ENCODE measurements at regions not wholly inside any gene's neighbourhood (a gene's known extent, or its start where the extent isn't known, plus 50 kb on each side); places are given as distances from the start of the nearest gene placed in this dataset.
"Not testable (repeated sequence)": the region's sequence is repeated elsewhere in the genome, so short reads cannot be mapped to it uniquely, and the experiment has no call there.

- no peak for DNase-seq
These were observed 350.6 kb downstream of the DCDC2C start for GRCh38 chr2:4053769-4054493.

DNA sequence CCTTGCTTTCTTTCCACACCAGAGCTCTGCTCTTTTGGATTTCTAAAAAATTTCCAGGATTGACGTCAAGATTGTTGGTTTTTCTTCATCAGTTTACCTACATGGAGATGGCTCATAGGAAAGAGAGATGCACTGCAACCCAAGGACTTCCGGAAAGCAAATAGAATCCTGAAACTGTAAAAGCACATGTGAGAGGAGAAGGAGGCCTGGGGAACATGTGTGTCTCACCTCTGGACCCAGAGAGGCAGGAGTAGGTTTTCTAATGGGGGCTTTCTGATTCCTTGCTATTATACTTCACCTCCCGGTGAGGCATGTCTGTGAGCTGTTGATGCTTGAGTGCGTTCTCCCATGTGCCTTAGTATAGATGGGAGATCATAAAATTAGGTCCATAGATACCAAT is 362.8 kb downstream of the DCDC2C start:
- DNase-seq: no peak

- DNase-seq: no peak
These were observed 369.7 kb downstream of the DCDC2C start for GRCh38 chr2:4073026-4073569.

GRCh38 chr2:4077017-4077416 is 373.6 kb downstream of the DCDC2C start:
- DNase-seq: no peak

DNA sequence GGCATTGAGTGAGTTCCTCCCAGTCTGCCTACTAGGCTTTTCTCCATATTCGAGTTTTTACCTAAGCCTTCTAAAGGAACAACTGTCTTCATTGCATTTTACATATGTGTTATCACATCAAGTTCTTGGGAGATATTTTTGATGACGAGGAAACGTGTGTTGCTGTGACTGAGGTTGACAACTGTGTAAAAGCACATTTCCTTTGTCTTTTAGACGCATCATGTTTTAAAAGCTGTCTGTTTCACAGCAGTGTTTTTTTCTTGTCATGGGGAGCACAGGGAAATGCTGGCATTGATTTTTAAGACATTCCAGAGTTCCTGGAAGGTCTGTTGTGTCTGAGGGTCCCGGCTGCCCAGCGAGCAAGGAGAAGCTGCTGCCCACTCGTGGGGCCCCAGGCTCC is 381.8 kb downstream of the DCDC2C start:
- DNase-seq: no peak

GRCh38 chr2:4090668-4091630 is 387.6 kb downstream of the DCDC2C start:
- DNase-seq: no peak

DNA sequence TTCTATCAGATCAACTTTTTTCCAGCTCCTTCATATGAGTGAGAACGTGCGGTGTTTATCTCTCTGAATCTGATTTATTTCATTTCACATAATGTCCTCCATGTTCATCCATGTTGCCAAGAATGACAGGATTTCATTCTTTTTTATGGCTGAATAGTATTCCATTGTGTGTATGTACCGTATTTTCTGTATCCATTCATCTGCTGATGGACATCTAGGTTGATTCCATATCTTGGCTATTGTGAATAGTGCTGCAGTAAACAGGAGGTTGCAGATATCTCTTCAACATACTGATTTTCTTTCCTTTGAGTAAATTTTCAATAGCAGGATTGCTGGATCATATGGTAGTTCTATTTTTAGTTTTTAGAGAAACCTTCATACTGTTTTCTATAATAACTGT is 388.5 kb downstream of the DCDC2C start:
- DNase-seq: no peak

- no peak for DNase-seq
These were observed 391.4 kb downstream of the DCDC2C start for GRCh38 chr2:4094743-4095142.

DNA sequence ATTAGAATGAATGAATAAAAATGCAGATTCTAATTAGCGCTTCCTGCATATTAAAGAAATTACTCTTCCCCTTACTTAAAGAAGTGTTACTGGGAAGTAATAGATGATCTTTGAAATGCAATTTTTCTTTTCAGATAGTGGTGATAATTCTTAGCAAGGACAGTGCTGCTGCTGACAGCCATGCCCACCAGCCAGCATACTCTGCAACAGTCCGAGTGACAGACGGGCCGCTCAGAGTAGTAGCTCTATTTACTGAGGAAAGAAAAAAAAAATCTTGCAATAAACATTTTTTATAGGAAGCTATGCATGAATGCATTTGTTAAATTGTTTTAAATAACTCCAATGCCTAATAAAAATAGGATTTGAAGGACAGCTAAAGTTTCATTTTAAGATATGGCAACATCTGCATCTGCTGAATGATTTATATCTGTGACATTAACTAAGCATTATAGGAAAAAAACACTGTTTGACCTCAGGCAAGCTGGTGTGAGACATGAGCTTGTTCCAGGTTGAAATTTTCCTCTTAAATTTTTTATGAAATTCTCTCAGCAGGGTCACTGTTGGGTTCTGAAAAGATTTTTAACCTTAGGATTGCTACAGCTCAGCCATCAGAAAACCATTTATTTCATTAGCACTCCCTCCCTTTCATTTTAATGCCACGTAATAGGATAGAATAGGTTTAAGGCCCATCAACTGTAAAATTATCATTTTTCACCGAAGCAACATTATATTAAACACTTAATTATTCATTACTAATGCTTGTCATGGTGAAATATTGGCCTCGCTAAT is 393.8 kb downstream of the DCDC2C start:
- DNase-seq: no peak

GRCh38 chr2:4098137-4098536 is 394.8 kb downstream of the DCDC2C start:
- no peak for DNase-seq

- DNase-seq: no peak
These were observed 398.6 kb downstream of the DCDC2C start for GRCh38 chr2:4101936-4102335.

GRCh38 chr2:4107179-4107578 is 403.8 kb downstream of the DCDC2C start:
- no peak for DNase-seq

- DNase-seq: no peak
These were observed 406.9 kb downstream of the DCDC2C start for GRCh38 chr2:4110273-4110672.

GRCh38 chr2:4115435-4115834 is 412.1 kb downstream of the DCDC2C start:
- DNase-seq: not testable (repeated sequence)

- DNase-seq: no peak
These were observed 419.4 kb downstream of the DCDC2C start for GRCh38 chr2:4122726-4123125.

DNA sequence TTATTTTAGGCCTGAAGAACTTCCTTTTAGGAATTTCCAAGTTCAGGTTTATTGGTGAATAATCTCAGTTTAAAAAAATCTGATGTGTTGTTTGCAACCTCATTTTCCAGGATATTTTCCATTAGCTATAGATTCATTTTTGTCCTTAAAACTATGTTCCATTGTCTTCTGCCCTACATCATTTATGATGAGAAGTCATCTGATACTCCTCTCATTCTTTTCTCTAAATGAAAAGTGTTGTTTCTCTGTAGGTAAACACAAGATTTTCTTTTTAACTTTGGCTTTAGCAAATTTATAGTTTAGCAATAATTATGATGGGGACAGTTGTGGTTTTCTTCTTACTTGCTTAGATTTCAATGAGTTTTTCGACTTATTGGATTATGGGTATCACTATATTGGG is 427.3 kb downstream of the DCDC2C start:
- no peak for DNase-seq

DNA sequence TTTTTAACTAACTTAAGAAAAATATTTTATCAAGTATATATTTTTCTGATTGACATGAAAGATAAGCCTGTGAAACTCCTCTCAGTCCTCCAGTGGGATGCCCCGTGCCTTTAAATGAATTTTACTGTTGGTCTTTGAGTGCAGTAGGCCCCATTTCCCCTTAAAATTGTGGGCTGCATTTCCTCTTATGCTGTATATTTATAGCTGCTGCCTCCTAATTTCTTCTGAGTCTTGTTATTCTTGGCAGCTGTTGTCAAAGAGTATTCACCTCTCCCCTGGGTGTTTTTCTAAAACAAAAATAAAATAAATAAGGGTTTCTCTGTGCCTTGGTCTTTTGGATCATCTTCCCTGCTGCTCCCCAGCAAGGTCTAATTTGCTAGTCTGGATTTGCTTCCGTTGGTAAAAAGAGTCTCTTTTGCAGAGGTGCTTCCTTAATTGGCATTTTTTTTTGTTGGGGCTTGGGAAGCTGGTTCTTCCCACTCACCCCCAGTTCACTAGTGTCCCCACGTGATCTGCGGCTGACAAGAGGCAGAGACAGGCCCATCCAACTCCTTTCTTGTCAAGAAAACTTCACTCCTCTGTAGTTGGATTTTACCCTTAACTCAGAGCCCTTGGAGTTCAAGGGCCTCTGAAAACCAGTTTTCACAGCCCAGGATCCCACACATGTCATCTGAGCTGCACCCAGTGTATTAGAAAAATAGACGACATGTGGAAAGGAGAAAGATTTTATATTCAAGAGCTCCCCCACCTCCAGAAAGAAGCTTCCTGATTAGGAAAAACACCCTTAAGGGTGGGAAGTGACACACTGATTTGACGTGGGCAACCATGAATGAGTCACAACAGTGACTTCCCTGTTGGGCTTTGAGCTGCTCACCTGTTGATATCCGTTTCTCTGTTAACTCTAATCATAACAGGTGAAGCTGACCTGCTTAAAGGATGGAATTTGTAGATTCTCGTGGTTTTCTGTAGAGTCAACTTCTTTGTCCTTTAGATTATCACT is 431.5 kb downstream of the DCDC2C start:
- DNase-seq: no peak

DNA sequence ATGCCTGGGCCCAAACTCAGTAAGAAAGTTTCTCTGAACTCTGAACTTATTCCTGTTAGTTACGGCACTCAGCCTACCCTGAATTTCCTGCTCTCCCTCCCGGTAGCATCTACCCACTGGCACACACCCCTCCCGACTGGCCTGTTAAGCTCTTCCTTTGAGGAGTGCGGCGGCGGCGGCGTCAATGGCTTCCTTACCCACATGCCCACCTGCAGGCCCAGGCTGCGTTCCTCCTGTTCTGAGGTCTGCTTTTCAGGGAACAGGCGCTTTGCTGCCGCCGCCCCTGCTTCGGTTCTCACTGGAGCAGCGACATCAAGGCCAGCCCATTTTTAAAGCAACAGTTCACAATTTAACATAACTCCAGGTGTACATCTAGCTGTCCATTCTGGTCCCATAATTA is 432.4 kb downstream of the DCDC2C start:
- no peak for DNase-seq

DNA sequence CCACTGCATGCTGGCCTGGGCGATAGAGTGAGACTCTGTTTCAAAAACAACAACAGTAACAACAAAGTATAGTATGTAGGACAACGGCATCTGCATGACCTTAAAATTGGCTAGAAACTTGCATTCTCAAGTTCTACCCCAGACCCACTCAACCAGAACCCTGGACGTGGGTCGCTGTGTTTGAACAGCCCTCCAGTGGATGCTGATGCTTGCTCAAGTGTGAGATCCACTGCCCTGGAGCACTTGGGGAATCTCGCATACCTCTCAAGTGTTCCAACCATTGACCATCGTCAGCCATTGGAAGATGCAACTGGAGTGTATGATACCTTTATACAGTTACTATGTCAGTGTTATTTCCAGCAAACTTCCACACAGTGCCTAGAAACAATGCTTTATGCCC is 435.9 kb downstream of the DCDC2C start:
- DNase-seq: no peak

DNA sequence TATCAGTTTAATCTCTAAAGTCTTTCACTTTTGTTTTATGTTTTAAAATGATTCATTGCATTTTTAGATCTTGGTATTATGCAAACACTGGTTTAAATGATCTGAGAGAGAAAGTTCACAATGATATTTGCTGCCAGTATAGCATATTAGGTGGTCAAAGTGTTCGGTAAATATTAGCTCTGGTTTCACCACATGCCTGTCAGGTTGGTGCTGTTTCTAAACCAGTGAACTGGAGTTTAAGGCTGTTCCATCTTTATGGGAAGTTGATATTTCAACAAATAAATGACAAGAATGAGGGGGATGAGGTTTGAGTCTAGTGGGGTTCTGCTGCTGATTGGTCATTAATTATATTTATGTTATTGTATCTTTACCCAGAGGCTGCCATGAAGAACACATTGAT is 436.4 kb downstream of the DCDC2C start:
- DNase-seq: no peak

- DNase-seq: no peak
These were observed 437.1 kb downstream of the DCDC2C start for GRCh38 chr2:4140281-4140970.
